Activated CD4-positive, CD25-positive, alpha-beta regulatory T cell treated with anti-CD3 and anti-CD28 coated beads, Interleukin-2, amount 50 U/mL, for 72 hours (primary cell): ENCODE measurements at regions not wholly inside any gene's neighbourhood (a gene's known extent, or its start where the extent isn't known, plus 50 kb on each side); places are given as distances from the start of the nearest gene placed in this dataset.
"Not testable (repeated sequence)": the region's sequence is repeated elsewhere in the genome, so short reads cannot be mapped to it uniquely, and the experiment has no call there.

Experiments used
- DNase-seq: peaks from one replicate; pipeline ENCODE4 v3.0.0; 2021

GRCh38 chr16:16884451-16884850 lies 505.5 kb downstream of the NPIPA7 start:
- DNase-seq = no peak

DNA sequence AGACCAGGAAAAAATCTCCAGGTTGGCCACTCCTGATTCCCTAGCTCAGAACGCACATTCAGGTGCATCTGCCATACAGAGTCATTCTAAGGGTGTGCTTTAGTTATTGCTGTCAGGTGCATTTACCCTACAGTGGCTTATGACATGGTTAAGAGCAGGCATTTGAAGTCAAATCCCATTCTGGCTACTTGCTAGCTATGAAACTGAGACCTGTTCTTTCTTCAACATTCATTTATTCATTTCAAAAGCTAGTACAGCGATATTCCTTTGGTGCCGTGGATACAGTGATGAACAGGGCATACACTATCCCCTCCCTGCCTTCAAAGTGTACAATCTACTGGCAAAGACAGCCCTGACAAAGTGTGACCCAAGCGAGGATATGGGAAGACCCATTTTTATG lies 508.3 kb downstream of the NPIPA7 start:
- no peak for DNase-seq

- no peak for DNase-seq
Observed at GRCh38 chr16:16890964-16891363, 512.0 kb downstream of the NPIPA7 start.

GRCh38 chr16:16904601-16905000 lies 525.7 kb downstream of the NPIPA7 start:
- DNase-seq = no peak

DNA sequence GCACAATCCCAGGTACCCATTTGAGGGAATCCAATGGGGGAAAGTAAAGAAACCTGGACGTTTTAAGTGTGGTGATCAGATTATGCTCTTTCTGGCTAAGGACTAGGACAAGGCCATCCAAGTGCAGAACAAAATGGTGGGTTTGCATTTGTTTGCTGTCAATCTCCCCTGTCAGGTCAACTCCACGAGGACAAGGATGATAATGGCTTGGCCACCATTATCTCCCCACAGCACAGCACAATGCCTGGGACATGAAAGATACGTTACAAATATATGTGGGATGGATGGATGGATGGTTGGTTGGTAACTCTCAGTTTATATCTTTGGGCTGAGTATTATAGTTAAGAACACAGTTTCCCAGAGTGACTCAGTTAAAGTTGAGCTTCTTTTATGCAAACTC lies 526.9 kb downstream of the NPIPA7 start:
- no peak for DNase-seq

DNA sequence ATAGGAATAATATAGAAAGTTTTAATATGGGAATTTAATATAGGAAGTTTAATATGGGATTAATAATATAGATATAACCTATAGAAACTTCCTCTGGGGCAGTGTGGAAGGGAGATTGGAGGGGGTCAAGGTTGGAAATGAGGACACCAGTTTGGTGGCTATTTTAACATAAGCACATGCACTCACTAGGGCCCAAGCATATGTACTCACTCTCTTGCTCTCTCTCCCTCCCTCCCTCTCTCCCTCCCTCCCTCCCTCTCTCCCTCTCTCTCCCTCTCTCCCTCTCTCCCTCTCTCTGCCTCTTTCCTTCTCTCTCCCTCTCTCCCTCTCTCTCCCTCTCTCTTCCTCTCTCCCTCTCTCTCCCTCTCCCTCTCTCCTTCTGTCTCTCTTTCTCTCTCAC lies 528.1 kb downstream of the NPIPA7 start:
- DNase-seq = no peak

GRCh38 chr16:16908077-16908476 lies 529.1 kb downstream of the NPIPA7 start:
- DNase-seq = no peak

- DNase-seq = no peak
Observed at GRCh38 chr16:16909126-16909525, 530.2 kb downstream of the NPIPA7 start.

GRCh38 chr16:16910666-16911065 lies 531.7 kb downstream of the NPIPA7 start:
- DNase-seq = no peak

GRCh38 chr16:16915771-16916170 lies 536.8 kb downstream of the NPIPA7 start:
- DNase-seq = no peak

DNA sequence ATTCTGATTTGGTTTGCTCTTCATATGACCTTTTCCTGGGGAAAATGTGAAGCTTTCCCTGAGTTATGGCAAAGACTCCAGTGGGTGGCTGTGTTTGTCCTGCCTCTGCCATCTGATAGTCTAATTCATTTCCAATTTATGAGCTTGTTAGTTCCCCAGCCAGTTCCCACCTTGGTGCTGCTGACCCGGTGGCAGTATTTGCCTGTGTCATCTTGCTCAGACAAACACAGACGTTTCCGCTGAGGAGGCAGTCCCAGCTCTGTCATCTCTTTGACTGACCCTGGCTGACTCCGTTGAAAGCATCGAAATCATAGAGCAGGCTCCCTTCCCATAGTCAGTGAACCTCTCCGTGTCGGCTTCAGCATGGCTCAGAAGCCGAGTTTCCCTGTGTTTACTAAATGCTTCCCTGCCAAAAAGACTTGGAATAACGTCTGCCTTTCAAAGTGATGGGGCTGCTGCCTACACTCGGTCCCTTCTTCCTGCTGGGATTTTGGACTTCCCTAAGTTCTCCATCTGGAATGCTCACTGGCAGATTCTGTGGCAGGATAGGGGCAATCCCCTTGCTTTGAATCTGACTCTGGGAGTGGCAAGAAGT lies 538.3 kb downstream of the NPIPA7 start:
- no peak for DNase-seq

GRCh38 chr16:16923479-16923878 lies 544.5 kb downstream of the NPIPA7 start:
- no peak for DNase-seq

DNA sequence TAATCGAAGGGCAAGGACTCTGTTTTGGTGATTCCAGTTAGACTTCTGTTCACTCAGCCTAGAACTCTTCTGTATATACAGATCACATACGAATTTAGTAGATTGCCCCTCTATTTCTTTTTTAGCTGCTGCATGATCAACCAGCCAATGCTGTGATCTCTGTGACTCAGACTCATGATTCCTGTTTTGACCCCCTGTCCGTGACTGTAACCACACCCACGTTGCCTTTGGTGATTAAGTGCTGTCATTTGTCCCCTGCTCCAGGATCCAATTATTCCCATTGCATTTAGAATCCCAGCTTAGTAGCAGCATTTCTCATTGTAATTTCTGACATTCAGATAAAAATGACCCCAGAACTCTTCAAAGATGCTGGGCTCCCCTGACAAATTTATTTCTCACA lies 545.7 kb downstream of the NPIPA7 start:
- DNase-seq = no peak

GRCh38 chr16:16925432-16925831 lies 545.3 kb downstream of the XYLT1 start:
- DNase-seq = no peak

DNA sequence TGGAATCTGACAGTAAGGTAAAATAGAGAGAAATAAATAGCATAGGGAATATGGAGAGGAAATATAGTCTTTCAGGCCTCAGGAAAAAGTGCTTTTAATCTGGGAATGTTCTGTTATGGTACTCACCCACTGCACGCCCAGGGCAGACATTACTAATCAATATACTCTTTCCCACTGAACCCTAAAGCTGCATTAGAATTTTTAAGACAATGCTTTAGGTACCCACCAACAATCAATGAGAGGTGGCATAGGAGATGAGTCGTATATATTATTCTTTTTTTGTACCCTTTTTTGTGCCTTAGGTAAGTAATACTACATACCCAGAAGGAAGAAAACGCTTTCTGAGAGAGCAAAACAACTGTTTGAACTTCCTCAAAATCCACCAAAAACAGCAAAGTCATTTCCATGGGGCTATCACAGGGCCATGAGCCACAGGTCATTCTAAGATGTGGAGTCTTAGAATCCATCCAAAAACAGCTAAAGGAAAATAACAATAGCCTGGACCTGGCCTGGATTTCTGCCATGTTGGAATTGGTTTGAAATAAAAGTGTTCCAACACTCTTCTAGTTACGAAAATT lies 542.1 kb downstream of the XYLT1 start:
- DNase-seq = no peak

- DNase-seq = no peak
Observed at GRCh38 chr16:16930309-16931000, 540.3 kb downstream of the XYLT1 start.

DNA sequence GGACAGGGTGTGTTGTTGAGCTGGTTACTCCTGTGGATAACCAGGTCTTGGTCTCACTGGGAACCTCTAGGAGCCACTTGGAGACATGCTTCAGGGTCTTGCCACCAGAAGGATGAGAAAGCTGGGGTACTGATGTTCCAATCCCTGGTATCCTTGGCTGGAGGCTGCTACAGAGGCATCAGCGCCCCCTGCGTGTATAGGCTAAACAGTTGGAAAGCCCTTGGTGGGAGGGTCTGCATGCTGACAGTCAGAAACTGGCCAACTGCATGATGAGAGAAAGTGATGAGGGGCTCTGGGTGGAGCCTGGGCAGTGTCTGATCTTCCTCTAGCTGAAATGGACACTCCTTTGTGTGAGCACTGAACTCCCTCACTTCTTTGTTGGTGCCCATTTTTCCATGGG lies 536.9 kb downstream of the XYLT1 start:
- DNase-seq = no peak

GRCh38 chr16:16934660-16935059 lies 536.1 kb downstream of the XYLT1 start:
- DNase-seq = no peak

DNA sequence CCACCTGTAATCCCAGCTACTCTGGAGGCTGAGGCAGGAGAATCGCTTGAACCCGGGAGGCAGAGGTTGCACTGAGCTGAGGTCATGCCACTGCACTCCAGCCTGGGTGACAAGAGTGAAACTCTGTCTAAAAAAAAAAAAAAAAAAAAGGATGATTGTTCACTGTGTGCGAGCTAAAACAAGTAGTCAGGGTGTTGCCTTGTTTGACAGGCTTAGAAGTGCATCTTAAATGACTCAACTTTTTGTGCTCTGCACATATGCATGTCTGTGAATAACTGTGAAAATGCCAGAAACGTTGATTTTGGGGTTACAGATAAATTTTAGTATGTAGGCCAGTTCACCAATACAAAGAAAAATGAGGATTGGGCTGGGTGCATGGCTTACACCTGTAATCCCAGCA lies 534.9 kb downstream of the XYLT1 start:
- DNase-seq = not testable (repeated sequence)

DNA sequence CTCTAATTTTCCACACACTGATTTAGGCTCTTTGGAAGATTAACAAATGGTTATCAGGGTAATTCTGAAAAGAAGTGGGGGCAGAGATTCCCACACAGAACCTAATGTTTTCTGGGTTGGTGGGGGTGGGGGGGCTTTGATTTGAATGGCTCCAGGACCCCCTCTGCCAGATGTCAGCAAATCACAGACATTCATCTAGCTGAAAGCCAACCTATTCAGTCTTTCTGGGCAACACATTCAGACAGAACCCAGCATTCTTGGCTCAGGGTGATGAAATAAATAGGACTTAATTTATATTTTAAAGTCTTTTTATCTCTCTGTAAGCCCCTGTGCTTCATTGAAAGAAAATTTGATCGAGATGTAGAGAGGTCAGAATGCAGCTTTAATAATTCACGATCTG lies 533.2 kb downstream of the XYLT1 start:
- no peak for DNase-seq

DNA sequence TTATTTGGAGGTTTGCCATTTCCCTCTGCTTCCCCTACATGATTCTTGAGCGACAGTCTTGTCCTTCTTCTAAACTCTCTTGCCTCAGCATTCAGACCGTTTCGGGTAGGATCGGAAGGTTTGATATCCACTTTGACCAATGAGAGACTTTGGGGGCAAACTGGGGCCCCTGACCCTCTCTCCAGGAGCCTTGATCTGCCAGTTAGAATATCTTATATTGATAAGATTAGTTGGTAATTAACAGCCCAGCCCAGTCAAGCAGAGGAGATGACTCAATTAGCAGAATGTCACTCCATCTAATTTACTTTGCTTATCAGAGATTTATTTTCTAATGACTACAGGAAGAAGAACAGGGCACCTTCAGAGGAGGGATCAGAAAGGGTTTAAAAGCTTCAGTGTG lies 532.8 kb downstream of the XYLT1 start:
- no peak for DNase-seq

- no peak for DNase-seq
Observed at GRCh38 chr16:16938980-16939379, 531.8 kb downstream of the XYLT1 start.

GRCh38 chr16:16940351-16940750 lies 530.4 kb downstream of the XYLT1 start:
- no peak for DNase-seq

GRCh38 chr16:16942849-16943248 lies 527.9 kb downstream of the XYLT1 start:
- not testable (repeated sequence) for DNase-seq

DNA sequence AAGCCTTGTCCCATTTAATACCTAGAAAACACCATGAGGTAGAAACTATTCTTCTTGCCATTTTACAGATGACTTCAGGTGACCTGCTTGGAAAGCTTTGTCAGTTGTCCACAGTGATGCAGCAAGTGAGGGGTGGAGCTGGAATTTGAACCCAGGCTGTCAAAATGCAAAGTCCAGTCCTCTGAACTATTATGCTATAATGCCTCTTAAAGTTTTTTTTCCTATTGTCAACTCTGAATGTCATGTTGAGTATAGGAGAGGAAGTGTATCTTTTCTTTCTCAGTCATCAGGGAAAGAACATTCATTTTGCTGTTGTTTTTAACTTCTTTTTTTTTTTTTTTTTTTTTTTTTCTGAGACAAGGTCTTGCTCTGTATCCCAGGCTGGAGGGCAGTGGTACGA lies 525.6 kb downstream of the XYLT1 start:
- no peak for DNase-seq
